Astrocyte of the cerebellum (primary cell): ENCODE measurements at regions not wholly inside any gene's neighbourhood (a gene's known extent, or its start where the extent isn't known, plus 50 kb on each side); places are given as distances from the start of the nearest gene placed in this dataset.

Experiments used
- DNase-seq: peaks from one replicate; pipeline ENCODE4 v3.0.0-alpha.2; 2011; ENCODE audit warnings: low read depth
- H3K4me3 ChIP-seq: 2 replicates; pipeline ENCODE4 v1.5.1; 2011; ENCODE audit warnings: mild to moderate bottlenecking, low read depth, low read length, moderate library complexity
- CTCF ChIP-seq: IDR thresholded peaks from 2 replicates; pipeline ENCODE4 v1.5.1; 2012; ENCODE audit warnings: low read length, low read depth, moderate library complexity, mild to moderate bottlenecking; ENCODE audit errors: missing control alignments
- in situ Hi-C: cut with HindIII; loops from 2 replicates; pipeline ENCODE4 v1.10.0; 2017; ENCODE audit warnings: low sequenced_read_pairs

- in situ Hi-C loops, result no loop called here
- no peak for TF ChIP-seq CTCF
- no peak for DNase-seq
- H3K4me3 ChIP-seq, result no peak overlapping the region
These were observed 766.6 kb downstream of the PDHA2 start for GRCh38 chr4:96606451-96606850.

- no peak for TF ChIP-seq CTCF
- in situ Hi-C loops, result no loop called here
- H3K4me3 ChIP-seq, result no peak overlapping the region
- DNase-seq, result no peak
These were observed 786.1 kb downstream of the PDHA2 start for GRCh38 chr4:96626023-96626422.

DNA sequence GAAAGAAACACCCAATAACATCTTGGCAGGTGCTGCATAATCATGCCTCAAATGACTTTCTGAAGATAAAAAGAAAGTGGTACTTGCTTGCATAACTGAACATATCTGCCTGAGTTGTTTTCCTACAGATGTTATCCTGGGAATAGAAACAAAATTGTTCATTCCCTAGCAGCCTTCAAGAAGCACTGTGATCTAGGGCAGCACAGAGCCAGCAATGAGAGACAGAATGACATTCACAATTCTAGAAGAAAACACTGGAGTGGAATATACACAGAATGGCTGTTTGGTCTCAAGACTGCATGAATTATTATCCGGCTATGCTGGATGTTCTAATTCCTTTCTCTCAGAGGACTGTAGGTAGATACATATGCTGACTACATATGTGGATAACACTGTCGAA, 790.9 kb downstream of the PDHA2 start:
- in situ Hi-C loops, result no loop called here
- DNase-seq, result no peak
- H3K4me3 ChIP-seq, result no peak overlapping the region
- TF ChIP-seq CTCF, result no peak

DNA sequence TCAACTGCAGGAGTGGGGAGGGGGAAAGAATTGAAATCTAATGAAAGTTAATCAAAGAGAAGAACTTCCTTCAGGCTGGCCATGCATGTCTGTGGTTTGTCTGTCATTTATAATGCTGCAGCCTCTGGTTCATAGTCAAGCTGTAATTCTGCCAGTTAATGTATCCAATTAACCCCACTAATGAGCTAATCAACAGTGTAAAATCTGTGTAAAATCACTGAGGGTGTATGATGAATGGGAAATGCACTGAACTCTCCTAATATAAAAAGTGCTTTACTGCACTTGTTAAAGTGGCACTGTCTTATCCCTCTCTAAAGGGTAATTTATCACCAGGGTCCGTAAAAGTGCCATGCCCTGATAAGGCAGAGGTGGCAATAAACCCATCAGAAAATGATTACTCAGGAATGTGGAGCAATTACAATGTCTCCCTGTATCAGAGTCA, 798.1 kb downstream of the PDHA2 start:
- in situ Hi-C loops, result no loop called here
- TF ChIP-seq CTCF, result no peak
- no peak for DNase-seq
- H3K4me3 ChIP-seq, result no peak overlapping the region

GRCh38 chr4:96639932-96640331, 800.0 kb downstream of the PDHA2 start:
- in situ Hi-C loops, result no loop called here

GRCh38 chr4:96642490-96642889, 802.6 kb downstream of the PDHA2 start:
- DNase-seq, result no peak
- no peak overlapping the region for H3K4me3 ChIP-seq
- no peak for TF ChIP-seq CTCF
- in situ Hi-C loops, result no loop called here

More at GRCh38 chr4:96639932-96640331, 800.0 kb downstream of the PDHA2 start:
- TF ChIP-seq CTCF, result no peak
- no peak for DNase-seq
- H3K4me3 ChIP-seq, result no peak overlapping the region

DNA sequence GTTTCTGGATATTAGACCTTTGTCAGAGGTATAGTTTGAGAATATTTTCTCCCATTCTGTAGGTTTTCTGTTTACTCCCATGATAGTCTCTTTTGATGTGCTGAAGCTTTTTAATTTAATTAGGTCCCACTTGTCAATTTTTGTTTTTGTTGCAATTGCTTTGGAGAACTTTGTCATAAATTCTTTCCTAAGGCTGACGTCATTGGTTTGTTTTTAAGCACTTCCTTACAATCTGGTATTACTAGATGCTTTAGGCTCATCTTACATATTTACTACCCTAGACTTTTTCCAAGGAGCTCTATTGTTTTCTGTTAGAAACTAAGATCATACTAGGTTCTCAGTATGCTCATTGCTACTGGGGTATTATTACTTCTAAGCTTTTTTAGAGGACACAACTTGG, 806.3 kb downstream of the PDHA2 start:
- H3K4me3 ChIP-seq, result no peak overlapping the region
- TF ChIP-seq CTCF, result no peak
- no peak for DNase-seq
- in situ Hi-C loops, result no loop called here
